Activated CD8-positive, alpha-beta memory T cell treated with anti-CD3 and anti-CD28 coated beads, Interleukin-2, amount 50 U/mL, for 1 hour (primary cell): ENCODE measurements at regions not wholly inside any gene's neighbourhood (a gene's known extent, or its start where the extent isn't known, plus 50 kb on each side); places are given as distances from the start of the nearest gene placed in this dataset.
"Not testable (repeated sequence)": the region's sequence is repeated elsewhere in the genome, so short reads cannot be mapped to it uniquely, and the experiment has no call there.

Experiments used
- DNase-seq: peaks from one replicate; pipeline ENCODE4 v3.0.0-alpha.2; 2020; ENCODE audit errors: extremely low read depth

DNA sequence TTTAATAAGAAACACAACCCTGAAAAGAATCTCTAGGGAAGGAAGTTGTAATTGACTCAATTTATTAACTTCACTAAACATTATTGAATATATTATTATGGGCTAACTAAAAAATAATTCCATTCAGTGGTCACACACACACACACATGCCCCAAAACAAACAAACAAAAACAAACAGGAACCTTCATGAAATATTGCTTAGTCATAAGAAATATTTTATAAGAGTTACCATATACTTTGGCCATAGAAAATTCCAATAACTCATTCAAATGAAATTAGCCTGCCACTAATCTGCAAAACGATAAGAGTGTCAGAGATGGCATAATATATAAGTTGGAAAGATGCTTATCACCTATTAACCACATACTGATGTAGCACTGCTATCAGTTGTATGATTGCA lies 268.4 kb upstream of the AMIGO2 start:
- no peak for DNase-seq

DNA sequence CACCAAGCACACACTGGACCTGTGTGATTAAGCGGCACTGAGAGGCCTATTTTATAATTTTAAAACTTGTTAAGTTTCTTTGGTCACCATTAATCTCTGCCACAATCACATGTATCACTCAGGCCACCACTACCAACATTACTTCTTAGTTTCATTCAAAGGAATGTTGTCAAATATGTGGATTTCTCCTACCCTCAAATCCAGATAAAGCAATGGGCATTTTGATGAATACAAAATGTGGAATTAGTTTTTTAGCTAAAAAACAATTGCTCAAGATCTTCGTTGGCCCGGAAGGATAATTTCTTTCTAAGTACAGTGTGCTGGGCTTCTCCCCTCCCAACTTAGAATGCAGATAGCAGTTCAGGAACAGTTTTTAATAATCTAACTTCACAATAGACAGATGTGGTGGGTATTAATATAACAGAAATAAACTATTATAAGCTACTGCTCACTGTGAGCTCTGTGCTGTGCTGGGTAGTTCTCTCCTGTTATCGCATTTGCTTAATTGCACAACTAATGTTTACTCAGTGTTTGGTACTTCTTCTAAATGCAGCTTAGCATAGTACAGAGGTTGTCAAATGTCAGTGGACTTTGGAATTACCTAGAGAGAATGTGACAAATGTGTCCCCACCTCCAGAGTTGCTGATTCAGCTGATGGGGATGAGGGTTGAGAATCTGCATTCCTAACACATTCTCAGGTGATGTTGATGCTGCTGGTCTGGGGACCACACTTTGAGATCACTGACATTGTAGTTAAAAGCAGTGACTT lies 266.7 kb upstream of the AMIGO2 start:
- DNase-seq, result no peak

DNA sequence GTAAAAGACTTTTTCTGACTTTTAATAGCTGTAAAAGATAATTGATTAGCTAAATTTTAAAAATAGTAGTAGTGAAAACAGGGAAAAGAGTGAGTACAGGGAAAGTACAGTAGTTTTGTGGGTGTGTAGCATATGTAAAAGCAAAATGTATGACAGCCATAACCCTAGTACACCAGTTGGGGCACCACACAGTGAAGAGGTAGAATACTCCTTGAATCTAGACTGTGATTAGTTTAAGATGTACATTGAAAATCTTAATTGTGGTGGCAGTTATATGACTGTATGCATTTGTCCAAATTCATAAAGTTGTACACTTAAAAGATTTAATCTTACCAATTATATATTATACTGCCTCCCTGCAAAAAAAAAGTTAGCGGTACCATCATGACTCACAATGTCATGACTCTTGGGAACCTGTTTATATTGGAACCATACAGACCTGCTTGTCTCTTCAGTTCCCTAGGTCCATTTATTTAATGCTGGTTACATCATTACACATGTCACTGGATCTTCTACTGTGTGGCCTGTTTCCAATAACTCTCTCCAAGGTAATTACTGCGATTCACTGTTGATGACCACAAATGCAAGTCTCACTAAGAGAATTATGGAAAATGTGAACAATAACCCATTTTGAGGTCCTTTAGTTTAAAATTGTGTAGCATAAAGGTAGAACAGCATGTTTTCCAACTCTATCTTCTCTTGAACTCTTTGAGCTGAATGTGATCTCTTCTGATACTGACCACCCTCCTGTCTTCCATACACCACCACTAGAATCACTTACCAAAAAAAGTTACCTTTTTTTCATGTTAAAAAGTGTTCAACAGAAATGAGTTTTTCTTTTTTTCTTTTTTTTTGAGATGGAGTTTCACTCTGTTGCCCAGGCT lies 264.2 kb upstream of the AMIGO2 start:
- no peak for DNase-seq

DNA sequence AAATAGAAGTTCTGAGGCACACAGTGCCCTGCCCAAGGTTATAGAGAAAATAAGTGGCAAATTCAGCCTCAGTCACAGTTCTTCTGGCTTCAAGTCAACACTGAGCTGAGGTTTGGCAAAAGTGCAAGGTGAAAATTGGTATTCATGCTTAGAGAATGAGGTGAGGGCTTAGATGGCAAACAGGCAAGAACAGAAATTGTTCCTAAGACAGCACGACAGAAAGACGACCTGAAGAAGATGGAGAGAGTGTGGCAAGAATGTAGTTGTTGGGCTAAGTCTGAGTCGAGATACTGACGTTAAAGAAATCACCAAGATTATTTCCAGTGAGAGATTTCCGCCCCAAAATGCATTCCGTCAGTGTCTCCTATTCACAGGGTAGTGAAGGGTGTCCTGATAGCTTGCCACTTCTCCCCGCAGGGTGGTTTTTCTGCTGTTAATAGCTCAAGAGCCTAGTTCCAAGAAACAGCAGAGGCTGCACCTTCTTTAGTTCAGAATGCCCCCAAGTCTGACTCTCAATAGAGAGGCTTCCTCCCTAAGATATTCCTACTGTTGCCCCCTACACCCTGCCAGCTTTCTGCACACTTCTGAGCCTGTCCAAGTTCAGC lies 260.8 kb upstream of the AMIGO2 start:
- no peak for DNase-seq

DNA sequence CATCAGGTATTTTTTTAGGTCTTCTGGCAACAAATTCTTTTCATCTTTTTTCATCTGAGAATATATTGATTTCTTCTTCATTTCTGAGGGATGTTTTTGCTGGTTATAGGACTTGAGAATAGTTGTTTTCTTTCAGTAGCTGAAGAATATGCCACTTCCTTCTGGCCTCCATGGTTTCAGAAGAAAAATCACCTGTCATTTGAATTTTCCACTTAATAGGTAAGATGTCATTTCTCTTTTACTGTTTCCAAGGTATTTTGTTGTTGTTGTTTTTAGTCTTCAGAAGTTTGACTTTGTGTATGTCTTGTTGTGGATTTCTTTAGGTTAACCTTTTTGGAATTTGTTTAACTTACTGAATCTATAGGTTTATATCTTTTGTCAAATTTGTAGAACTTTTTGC lies 257.8 kb upstream of the AMIGO2 start:
- no peak for DNase-seq

DNA sequence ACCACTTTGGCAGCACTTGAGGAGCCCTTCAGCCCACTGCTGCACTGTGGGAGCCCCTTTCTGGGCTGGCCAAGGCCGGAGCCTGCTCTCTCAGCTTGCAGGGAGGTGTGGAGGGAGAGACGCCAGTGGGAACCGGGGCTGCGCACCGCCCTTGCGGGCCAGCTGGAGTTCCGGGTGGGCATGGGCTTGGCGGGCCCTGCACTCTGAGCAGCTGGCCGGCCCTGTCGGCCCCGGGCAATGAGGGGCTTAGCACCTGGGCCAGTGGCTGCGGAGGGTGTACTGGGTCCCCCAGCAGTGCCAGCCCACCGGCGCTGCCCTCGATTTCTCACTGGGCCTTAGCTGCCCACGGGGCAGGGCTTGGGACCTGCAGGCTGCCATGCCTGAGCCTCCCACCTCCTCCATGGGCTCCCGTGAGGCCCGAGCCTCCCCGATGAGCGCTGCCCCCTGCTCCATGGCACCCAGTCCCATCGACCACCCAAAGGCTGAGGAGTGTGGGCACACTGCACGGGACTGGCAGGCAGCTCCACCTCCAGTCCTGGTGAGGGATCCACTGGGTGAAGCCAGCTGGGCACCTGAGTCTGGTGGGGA lies 253.6 kb upstream of the AMIGO2 start:
- DNase-seq, result not testable (repeated sequence)

DNA sequence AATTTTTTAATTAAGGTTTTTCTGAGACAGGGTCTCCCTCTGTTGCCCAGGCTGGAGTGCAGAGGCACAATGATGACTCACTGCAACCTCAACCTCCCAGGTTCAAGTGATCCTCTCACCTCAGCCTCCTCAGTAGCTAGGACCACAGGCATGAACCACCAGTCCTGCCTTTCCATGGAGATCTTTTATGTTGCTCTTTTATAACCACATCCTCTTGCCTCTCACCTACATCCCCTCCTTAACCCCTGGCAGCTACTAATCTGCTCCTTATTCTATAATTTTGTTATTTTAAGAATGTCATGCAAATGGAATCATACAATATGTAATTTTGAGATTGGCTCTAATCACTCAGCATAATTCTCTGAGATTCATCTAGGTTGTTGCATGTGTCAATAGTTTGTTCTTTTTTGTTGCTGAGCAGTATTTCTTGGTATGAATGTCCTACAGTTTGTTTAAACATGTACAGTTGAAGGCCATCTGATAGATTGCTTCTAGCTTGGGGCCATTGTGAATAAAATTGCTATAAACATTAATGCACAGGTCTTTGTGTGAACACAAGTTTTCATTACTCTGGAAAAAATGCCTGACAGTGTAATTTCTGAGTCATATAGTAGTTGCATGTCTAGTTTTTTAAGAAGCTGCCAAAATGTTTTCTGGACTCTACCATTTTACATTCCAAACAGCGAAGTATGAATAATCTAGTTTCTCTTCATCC lies 249.2 kb upstream of the AMIGO2 start:
- DNase-seq, result no peak

DNA sequence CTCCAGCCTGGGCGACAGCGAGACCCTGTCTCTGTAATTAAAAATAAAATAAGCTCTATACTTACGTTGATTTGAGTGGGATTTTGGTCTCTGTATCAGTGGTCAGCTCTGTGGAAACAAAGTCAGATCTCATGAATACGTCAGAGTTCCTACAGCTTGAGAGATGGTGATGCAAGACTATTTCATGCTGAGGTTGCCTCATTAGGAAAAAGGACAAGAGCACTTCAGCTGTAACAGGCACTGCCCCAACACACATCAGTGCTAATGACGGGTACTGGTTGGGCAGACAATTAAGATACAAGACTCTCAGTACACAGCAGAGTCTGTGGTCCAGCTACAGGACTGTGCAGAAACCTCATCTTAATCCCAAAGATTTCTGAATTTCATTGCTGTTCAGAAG lies 246.4 kb upstream of the AMIGO2 start:
- DNase-seq, result no peak

DNA sequence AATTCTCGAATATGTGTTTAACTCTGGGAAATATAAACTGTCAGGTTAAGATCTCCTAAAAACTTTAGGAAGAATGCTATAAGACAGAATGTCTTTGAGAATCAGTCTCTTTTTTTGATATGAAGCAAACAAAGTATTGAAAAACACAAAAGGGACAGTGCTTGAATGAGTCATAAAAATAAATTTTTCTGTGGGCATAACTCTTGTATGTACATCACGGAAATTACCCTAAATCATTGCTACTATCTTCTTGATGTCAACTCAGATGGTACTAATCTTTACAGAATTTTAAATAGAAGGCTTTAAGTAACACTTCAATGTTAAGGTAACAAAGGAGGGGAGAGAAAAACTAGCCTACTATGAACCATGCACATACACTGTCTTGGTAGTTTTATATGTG lies 244.0 kb upstream of the AMIGO2 start:
- no peak for DNase-seq

DNA sequence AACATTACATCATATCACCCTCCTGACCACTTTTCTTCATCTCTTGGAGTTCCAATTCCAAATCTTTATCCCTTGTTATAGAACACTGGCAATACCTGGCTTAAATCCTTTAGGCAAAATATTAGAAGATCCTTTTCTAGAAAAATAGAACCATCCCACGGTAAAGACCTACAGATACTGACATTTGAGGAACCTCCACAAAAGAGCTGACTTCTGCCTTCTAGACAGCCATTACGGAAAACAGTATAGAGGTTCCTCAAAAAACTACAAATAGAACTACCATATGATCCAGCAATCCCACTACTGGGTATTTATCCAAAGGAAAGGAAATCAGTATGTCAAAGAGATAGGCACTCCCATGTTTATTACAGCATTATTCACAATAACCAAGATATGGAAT lies 241.7 kb upstream of the AMIGO2 start:
- DNase-seq, result no peak

DNA sequence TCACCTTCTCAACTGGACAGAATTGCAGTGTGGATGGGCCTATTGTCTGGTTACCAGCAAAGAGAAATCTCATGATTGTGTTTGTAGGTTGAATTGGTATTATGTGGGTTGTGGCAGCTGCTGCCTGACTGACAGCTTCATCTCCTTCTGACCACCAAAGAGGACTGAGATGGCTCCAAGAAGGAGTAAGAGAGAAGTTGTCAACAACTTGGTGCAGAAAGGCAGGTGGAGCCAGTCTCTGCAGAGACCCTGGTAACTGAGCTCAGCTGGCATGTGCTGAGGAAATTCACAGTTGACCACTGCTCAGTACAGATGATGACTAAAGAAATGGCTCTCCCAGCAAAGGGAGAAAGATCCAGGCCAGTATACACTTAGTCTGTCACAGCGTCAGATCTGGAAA lies 240.0 kb upstream of the AMIGO2 start:
- DNase-seq, result no peak

DNA sequence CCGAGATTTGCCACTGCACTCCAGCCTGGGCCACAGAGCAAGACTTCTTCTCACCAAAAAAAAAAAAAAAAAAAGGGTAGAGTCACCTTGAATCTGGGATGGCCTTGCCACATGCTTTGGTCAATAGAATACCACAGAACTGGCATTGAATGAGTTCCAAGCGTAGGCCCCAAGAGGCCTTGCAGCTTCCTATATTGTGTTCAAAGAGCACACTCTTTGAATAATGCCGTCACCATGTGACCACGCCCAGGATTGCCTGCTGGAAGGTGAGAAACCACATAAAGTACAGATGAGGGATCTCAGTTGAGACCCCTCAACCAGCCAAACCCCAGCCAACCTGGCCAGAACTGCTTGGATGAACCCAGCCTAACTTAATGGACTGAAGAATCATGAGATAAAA lies 239.2 kb upstream of the AMIGO2 start:
- no peak for DNase-seq

DNA sequence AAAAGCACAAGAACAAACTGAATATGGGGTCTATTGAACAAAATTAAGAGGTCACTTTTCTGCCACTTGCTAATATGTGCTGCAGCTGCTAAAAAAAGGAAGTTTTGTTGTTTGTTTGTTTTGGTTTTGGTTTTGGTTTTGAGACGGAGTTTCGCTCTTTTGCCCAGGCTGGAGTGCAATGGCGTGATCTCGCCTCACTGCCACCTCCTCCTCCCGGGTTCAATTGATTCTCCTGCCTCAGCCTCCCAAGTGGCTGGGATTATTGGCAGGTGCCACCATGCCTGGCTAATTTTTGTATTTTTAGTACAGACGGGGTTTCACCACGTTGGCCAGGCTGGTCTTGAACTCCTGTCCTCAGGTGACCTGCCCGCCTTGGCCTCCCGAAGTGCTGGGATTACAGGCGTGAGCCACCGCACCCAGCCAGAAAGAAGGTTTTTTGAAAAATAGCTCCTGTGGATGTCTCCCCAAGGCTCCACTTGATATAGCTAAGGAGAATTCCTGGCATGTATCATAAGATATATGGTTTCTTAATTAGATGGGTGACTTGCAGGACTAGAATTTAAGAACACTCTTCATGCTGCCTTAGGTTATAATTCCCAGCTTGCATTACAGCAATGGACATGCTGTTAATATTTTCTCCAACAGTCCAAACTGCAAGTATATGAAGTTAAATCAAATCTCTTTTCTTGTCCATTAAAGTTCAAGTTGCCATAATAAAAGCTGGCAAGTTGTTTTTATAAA lies 237.6 kb upstream of the AMIGO2 start:
- no peak for DNase-seq

DNA sequence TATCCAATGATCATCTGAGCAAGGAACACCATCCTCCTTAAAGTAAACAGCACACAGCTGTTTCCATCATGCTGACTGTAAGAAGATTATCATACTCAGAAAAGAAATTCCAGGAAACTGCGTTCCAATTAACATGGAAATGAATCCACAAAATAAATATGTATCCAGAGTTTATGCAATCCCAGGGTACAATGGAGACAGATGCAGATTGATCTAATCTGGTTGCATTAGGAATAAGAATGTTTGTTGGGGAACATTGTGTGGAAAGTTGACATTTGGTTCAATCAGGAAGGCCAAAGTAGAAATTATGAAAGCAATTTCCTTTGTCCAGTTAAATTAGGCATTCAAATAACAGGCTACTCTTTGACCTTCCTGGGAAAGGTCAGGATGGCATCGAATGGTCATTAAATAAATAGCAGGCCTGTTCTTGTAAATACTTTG lies 236.9 kb upstream of the AMIGO2 start:
- no peak for DNase-seq

DNA sequence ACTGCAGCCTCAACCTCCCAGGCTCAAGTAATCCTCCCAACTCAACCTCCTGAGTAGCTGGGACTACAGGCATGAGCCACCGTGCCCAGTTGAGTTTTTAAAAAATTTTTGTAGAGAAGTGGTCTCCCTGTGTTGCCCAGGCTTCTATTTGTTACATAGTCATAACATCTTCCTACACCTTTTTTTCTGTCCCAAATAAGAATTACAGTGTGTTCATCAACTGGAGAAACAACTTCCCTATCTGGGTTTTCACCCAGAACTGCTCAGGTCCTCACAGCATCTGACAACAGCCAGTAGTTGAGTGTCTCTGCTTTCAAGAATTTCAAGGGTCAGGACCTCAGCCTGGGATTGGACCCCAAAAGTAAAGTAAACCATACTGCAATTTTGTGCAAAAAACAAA lies 235.2 kb upstream of the AMIGO2 start:
- DNase-seq, result no peak

DNA sequence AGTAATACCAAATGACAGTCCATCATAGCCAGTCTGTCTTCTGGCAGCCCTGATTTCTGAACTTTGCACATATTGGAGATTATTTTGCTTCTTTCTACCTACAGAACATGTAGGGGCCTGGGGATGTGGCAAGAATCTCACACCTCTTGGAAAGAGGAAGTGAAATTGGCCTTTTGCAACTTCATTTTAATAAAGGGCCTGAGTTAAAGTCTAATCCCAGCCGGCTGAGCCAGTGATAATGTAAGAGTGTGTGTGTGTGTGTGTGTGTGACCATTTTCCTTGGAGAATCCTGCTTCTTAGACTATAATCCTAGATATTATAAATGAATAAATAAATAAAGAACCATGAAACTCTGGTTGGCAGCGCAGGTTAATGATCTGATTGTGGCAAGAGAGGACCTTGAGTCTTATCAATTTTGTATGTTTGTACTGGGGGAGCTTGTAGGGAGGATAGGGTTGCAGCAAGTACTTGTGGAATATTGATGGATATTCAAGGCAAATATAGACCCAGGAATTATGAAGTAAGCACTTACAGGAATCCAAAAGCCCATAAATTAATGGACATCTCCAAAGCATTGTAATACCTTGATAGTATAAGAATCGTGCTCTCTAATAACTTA lies 233.2 kb upstream of the AMIGO2 start:
- no peak for DNase-seq

DNA sequence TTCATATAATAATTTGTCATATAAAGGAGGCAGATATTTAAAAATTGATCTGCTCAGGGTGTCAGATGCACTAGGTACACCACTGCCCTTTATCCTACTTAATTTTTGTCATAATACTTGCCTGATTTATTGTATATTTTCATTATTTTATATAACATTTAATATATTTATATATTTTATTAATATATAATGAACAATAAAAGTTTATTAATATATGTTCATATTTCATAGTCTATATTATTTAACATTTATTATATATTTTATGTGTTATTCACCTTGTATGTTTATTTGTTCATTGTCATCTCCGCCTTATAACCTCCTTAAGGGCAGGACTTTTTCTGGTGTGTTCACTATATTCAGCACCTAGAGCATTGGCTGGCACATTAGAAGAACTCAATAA lies 232.4 kb upstream of the AMIGO2 start:
- DNase-seq, result no peak

DNA sequence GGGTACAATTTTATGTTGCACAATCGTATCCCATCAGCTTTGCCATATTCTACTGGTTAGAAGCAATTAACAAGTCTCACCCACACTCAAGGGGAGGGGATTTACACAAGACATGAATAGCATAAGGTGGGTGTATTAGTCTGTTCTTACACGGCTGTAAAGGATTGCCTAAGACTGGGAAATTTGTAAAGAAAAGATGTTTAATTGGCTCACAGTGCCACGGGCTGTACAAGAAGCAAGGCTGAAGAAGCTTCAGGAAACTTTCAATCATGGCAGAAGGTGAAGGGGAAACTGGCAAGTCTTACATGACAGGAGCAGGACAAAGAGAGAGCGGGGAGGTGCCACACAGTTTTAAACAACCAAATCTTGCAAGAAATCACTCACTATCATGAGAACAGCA lies 231.8 kb upstream of the AMIGO2 start:
- DNase-seq, result no peak

DNA sequence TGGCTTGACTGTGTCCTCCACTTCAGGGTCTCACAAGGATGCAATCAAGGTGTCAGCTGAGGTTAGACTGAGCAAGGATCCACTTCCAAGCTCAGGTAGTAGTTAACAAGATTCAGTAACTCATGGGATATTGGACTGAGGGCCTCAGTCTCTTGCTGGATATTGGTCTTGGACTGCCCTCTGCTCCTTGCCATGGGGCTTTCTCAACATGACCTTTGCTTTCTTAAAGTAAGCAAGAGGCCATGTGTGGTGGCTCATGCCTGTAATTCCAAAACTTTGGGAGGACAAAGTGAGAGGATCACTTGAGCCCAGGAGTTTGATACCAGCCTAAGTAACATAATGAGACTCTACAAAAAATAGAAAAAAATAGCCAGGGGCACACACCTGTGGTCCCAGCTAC lies 231.3 kb upstream of the AMIGO2 start:
- no peak for DNase-seq

DNA sequence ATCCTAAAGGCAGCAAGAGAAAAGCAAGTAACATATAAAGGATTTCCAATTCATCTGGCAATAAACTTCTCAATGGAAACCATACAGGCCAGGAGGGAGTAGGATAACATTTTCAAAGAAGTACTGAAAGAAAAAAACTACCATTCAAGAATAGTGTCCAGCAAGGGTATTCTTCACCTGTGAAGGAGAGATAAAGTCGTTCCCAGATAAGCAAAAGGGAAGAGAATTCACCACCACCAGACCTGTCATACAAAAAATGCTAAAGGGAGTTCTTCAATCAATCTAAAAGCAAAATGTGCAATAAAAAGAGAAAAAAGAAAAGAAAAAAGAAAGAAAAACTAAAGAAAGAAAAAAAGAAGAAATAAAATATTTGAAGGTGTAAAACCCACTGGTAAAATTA lies 228.9 kb upstream of the AMIGO2 start:
- DNase-seq, result no peak
